Endodermal cell (in vitro differentiated cells): ENCODE measurements at regions not wholly inside any gene's neighbourhood (a gene's known extent, or its start where the extent isn't known, plus 50 kb on each side); places are given as distances from the start of the nearest gene placed in this dataset.

ENCODE experiments used
- DNase-seq: peaks from one replicate; pipeline ENCODE4 v3.0.0-alpha.2; 2017
- H3K27ac ChIP-seq: 2 replicates; pipeline ENCODE4 v1.5.1; 2013; ENCODE audit warnings: mild to moderate bottlenecking, low read depth, low read length, moderate library complexity
- H3K27me3 ChIP-seq: 2 replicates; pipeline ENCODE4 v1.6.1; 2013; ENCODE audit warnings: mild to moderate bottlenecking, low read length, moderate library complexity; ENCODE audit not compliant: insufficient read depth, control insufficient read depth, poor library complexity, severe bottlenecking
- H3K36me3 ChIP-seq: 2 replicates; pipeline ENCODE4 v1.7.0; 2013; ENCODE audit warnings: mild to moderate bottlenecking, low read length, moderate library complexity; ENCODE audit not compliant: control insufficient read depth, insufficient read depth
- H3K4me1 ChIP-seq: one replicate; pipeline ENCODE4 v1.7.0; 2013; ENCODE audit warnings: low read length; ENCODE audit not compliant: control insufficient read depth, insufficient read depth
- H3K4me3 ChIP-seq: 2 replicates; pipeline ENCODE4 v1.5.1; 2013; ENCODE audit warnings: mild to moderate bottlenecking, low read length, moderate library complexity
- H3K9ac ChIP-seq: 2 replicates; pipeline ENCODE4 v1.6.1; 2013; ENCODE audit warnings: mild to moderate bottlenecking, low read length, moderate library complexity; ENCODE audit not compliant: poor library complexity, severe bottlenecking; ENCODE audit errors: extremely low read depth
- H3K9me3 ChIP-seq: 2 replicates; pipeline ENCODE4 v1.6.1; 2013; ENCODE audit warnings: mild to moderate bottlenecking, low read length, moderate library complexity; ENCODE audit not compliant: control insufficient read depth
- H3K27ac Mint-ChIP-seq: 2 replicates; pipeline ENCODE4 v1.8.0; 2020; ENCODE audit warnings: mixed read lengths
- H3K27me3 Mint-ChIP-seq: 2 replicates; pipeline ENCODE4 v1.8.0; 2021; ENCODE audit warnings: mild to moderate bottlenecking, mixed read lengths; ENCODE audit not compliant: insufficient read depth
- H3K36me3 Mint-ChIP-seq: 2 replicates; pipeline ENCODE4 v1.8.0; 2020; ENCODE audit warnings: low read depth, mixed read lengths
- H3K4me1 Mint-ChIP-seq: 2 replicates; pipeline ENCODE4 v1.8.0; 2020; ENCODE audit warnings: mixed read lengths
- H3K4me3 Mint-ChIP-seq: 2 replicates; pipeline ENCODE4 v1.8.0; 2020; ENCODE audit warnings: mild to moderate bottlenecking, moderate library complexity, mixed read lengths
- H3K9me3 Mint-ChIP-seq: 2 replicates; pipeline ENCODE4 v1.8.0; 2020; ENCODE audit warnings: mild to moderate bottlenecking, mixed read lengths
- WGBS, 2 experiments: methylation state at CpG; one replicate each; pipeline versions ENCODE4 v1.1.5 to v1.1.7; 2013; ENCODE audit warnings: missing lambda C conversion rate in 2 of 2, mixed read lengths in 1 of 2; ENCODE audit not compliant: insufficient coverage in 1 of 2, insufficient read length in 1 of 2; 5-methylcytosine and 5-hydroxymethylcytosine counted together
- TF ChIP-seq, protein P1 (sequence below): fragments of 200-600 bp; sonication (generic); conservative IDR thresholded peaks from 2 replicates; pipeline ENCODE4 v1.5.0; 2021; ENCODE audit warnings: antibody characterized with exemption, mild to moderate bottlenecking

DNA sequence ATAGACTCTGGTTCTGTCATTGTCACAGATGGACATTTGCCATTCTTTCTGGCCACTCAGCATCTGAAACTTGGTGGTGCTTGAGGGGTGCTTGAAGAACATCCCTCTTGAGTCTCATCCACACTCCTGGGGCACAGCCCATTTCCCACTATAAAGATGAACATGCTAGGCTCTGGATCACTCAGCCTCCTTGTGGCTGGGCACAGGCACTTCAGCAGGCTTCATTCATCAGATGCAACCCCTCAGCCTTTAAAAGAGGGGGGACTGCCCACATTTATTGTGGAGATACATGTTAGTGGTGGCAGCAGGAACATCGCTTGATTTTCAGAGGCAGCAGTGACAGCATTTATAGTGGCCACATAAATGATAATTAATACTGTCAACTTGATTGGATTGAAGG, 124.7 kb upstream of the NIPBL start:
- Histone ChIP-seq H3K4me3 (no peak overlapping the region), H3K9me3 (no peaks in the 10 kb centered on the region), H3K4me1 (no peaks in the 10 kb centered on the region), H3K27ac (no peak overlapping the region), H3K27me3 (peaks cover 39% of the 10 kb centered on the region), H3K9ac (no peak overlapping the region), H3K36me3 (no peaks in the 10 kb centered on the region)
- DNase-seq: peak; percentile 65
- H3K4me3 Mint-ChIP-seq: no peak overlapping the region
- H3K36me3 Mint-ChIP-seq: no peaks in the 10 kb centered on the region
- H3K27me3 Mint-ChIP-seq: peaks cover 13% of the 10 kb centered on the region
- WGBS, 2 experiments: 95% methylated on average over 1 of the region's 1 CpG; no CpG with 5 or more reads in 1 of the 2 experiments
- TF ChIP-seq, protein P1, sequence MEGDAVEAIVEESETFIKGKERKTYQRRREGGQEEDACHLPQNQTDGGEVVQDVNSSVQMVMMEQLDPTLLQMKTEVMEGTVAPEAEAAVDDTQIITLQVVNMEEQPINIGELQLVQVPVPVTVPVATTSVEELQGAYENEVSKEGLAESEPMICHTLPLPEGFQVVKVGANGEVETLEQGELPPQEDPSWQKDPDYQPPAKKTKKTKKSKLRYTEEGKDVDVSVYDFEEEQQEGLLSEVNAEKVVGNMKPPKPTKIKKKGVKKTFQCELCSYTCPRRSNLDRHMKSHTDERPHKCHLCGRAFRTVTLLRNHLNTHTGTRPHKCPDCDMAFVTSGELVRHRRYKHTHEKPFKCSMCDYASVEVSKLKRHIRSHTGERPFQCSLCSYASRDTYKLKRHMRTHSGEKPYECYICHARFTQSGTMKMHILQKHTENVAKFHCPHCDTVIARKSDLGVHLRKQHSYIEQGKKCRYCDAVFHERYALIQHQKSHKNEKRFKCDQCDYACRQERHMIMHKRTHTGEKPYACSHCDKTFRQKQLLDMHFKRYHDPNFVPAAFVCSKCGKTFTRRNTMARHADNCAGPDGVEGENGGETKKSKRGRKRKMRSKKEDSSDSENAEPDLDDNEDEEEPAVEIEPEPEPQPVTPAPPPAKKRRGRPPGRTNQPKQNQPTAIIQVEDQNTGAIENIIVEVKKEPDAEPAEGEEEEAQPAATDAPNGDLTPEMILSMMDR: peak; percentile 72
- H3K27ac Mint-ChIP-seq: no peak overlapping the region
- peaks cover 5% of the 10 kb centered on the region for H3K4me1 Mint-ChIP-seq
- H3K9me3 Mint-ChIP-seq: no peaks in the 10 kb centered on the region

DNA sequence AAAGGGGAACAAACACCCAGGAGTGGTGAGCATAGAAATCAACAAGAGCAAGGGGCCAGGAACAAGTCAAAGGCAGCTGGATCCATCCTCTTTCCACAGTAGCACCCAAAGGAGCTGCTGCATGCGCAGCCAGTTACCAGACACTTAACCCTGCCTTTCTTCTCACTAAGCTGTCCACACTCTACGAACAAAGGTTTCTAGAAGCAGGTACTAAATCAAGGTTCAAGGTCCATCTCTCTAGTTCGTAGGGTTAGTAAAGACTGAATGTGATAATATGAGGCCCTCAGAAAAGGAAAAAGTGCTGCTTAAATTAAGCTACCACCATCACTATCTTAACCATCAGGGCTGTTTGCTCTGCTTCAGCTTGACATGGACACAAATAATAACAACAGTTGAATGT, 121.2 kb upstream of the NIPBL start:
- Mint-ChIP-seq H3K27me3 (peaks cover 6% of the 10 kb centered on the region), H3K4me1 (peaks cover 3% of the 10 kb centered on the region), H3K4me3 (no peak overlapping the region), H3K9me3 (no peaks in the 10 kb centered on the region), H3K27ac (no peak overlapping the region), H3K36me3 (no peaks in the 10 kb centered on the region)
- 89 to 100% methylated on average over 1 to 3 of the region's 3 CpGs for WGBS, 2 experiments
- Histone ChIP-seq H3K9ac (no peak overlapping the region), H3K4me1 (no peaks in the 10 kb centered on the region), H3K36me3 (no peaks in the 10 kb centered on the region), H3K27me3 (peaks cover 27% of the 10 kb centered on the region), H3K9me3 (no peaks in the 10 kb centered on the region), H3K27ac (no peak overlapping the region), H3K4me3 (no peak overlapping the region)
- TF ChIP-seq, protein P1: no peak
- DNase-seq: no peak

DNA sequence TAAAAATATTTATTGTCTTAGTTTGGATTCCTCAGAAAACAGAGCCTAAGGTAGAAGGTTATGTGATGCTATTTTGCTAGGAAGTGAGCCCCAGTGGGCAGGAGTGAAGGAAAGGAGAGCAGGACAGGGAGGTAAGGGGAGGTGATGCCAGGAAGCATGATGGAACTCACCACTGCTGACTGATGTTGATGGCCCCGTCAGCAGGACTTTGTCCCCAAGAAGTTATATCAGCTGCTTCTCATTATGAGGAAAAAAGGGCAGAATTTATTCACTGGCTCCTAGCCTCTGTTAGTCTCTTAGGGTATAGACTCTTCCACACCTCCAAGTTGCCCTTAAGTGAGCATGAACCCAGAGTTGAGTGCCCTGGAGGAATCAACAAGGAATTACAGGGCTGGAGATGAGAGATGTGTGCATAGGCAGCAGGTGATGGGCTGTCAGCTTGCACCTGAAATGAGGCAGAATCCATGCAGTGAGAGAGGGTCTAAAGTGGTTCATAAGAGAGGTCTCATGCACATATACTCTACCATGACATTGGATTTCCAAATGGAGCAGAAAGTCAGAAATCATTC, 120.6 kb upstream of the NIPBL start:
- Histone ChIP-seq H3K27ac (no peak overlapping the region), H3K9ac (no peak overlapping the region), H3K4me1 (no peaks in the 10 kb centered on the region), H3K27me3 (peaks cover 26% of the 10 kb centered on the region), H3K9me3 (no peaks in the 10 kb centered on the region), H3K36me3 (no peaks in the 10 kb centered on the region), H3K4me3 (no peak overlapping the region)
- DNase-seq: no peak
- H3K9me3 Mint-ChIP-seq: no peaks in the 10 kb centered on the region
- no peak overlapping the region for H3K27ac Mint-ChIP-seq
- H3K36me3 Mint-ChIP-seq: no peaks in the 10 kb centered on the region
- no peak overlapping the region for H3K4me3 Mint-ChIP-seq
- H3K4me1 Mint-ChIP-seq: peaks cover 3% of the 10 kb centered on the region
- WGBS, 2 experiments: 43 to 88% methylated on average over 1 of the region's 1 CpG
- TF ChIP-seq, protein P1: peak; percentile 42
- H3K27me3 Mint-ChIP-seq: peaks cover 7% of the 10 kb centered on the region
